K562 (cell line): ENCODE measurements at regions not wholly inside any gene's neighbourhood (a gene's known extent, or its start where the extent isn't known, plus 50 kb on each side); places are given as distances from the start of the nearest gene placed in this dataset.

Experiments used
- ATAC-seq: fragments of 200-7000 bp; cut with Tn5 transposase; 3 replicates; pipeline ENCODE4 v1.9.1; 2020; ENCODE audit warnings: moderate library complexity
- BruUV-seq: library from RNA; stranded (reverse); fragments of 400-500 nt; replicated peaks from 2 replicates; lab custom pipeline; 2021; lab: Mats Ljungman, UMichigan
- CTCF ChIA-PET: fragments of 300-600 bp; formaldehyde crosslinking; extraction: SDS; loops from one replicate; lab custom pipeline; 2021; ENCODE audit warnings: low intra/inter-chr PET ratio; lab: Yijun Ruan, JAX
- POLR2A ChIA-PET: fragments of 300-600, 350-650 bp; sonication (Branson Sonifier 250); formaldehyde crosslinking; extraction: SDS; loops from one replicate; lab custom pipeline; 2021; ENCODE audit warnings: antibody characterized with exemption, inconsistent platforms; lab: Yijun Ruan, JAX
- DNase-seq, 4 experiments: peaks; one replicate each; pipeline versions ENCODE4 v3.0.0 to v3.0.0-alpha.2; 2011 to 2018; ENCODE audit warnings: low spot score in 3 of 4, mixed read lengths in 3 of 4; ENCODE audit errors: extremely low read depth in 1 of 4
- FAIRE-seq: peaks from 2 replicates; lab custom pipeline; 2011; peaks lifted over from hg19 to GRCh38; lab: Jason Lieb, UNC
- H2AFZ ChIP-seq: 2 replicates; pipeline ENCODE4 v1.6.0; 2011; ENCODE audit warnings: low read depth, low read length, control low read depth, inconsistent platforms
- H3K27ac ChIP-seq: fragments of 200-600 bp; 3 replicates; pipeline ENCODE4 v1.8.0; 2011; ENCODE audit warnings: low read depth, mild to moderate bottlenecking, control low read depth, inconsistent platforms, low read length, moderate library complexity, mixed read lengths; ENCODE audit errors: extremely low read depth
- H3K27me3 ChIP-seq, 2 experiments: fragments of 300-600 bp in 1 of 2; 2 replicates in 1 of 2; 3 replicates in 1 of 2; pipeline versions ENCODE4 v1.6.0 to v1.8.0; 2011; ENCODE audit warnings: inconsistent platforms in 2 of 2, low read length in 2 of 2, mild to moderate bottlenecking in 1 of 2, mixed read lengths in 1 of 2, moderate library complexity in 1 of 2; ENCODE audit not compliant: control insufficient read depth in 2 of 2, insufficient read depth in 2 of 2
- H3K36me3 ChIP-seq: fragments of 300-600 bp; 3 replicates; pipeline ENCODE4 v1.8.0; 2011; ENCODE audit warnings: mild to moderate bottlenecking, low read length, inconsistent platforms; ENCODE audit not compliant: control insufficient read depth, insufficient read depth
- H3K4me1 ChIP-seq, 2 experiments: fragments of 200-600 bp in 1 of 2; replicated peaks in 1 of 2; 2 replicates in 1 of 2; 3 replicates in 1 of 2; pipeline versions ENCODE4 v1.5.1 to v1.8.0; 2011; ENCODE audit warnings: inconsistent platforms in 2 of 2, low read length in 2 of 2, mild to moderate bottlenecking in 1 of 2, mixed read lengths in 1 of 2, moderate library complexity in 1 of 2; ENCODE audit not compliant: control insufficient read depth in 2 of 2, insufficient read depth in 2 of 2
- H3K4me2 ChIP-seq: 2 replicates; pipeline ENCODE4 v1.6.1; 2011; ENCODE audit warnings: low read length, control low read depth, inconsistent platforms, mixed read lengths; ENCODE audit not compliant: insufficient read depth
- H3K4me3 ChIP-seq: fragments of 200-600 bp; sonication (generic), shearing (Covaris generic); 2 replicates; pipeline ENCODE4 v1.5.1; 2016; ENCODE audit warnings: control low read depth, inconsistent platforms
- H3K79me2 ChIP-seq: fragments of 200-600 bp; 3 replicates; pipeline ENCODE4 v1.8.0; 2011; ENCODE audit warnings: low read length, inconsistent platforms; ENCODE audit not compliant: control insufficient read depth, insufficient read depth
- H3K9ac ChIP-seq, 2 experiments: 2 replicates each; pipeline versions ENCODE4 v1.6.0 to v1.6.1; 2011; ENCODE audit warnings: low read depth in 2 of 2, low read length in 2 of 2, control low read depth in 1 of 2, inconsistent platforms in 1 of 2, mild to moderate bottlenecking in 1 of 2, mixed read lengths in 1 of 2; ENCODE audit not compliant: insufficient read depth in 1 of 2
- H3K9me1 ChIP-seq: one replicate; pipeline ENCODE4 v1.6.0; 2011; ENCODE audit warnings: inconsistent platforms, mild to moderate bottlenecking, low read length, moderate library complexity; ENCODE audit not compliant: control insufficient read depth, insufficient read depth
- H3K9me3 ChIP-seq: replicated peaks from 2 replicates; pipeline ENCODE4 v1.5.1; 2011; ENCODE audit warnings: low read depth, low read length, inconsistent platforms; ENCODE audit not compliant: control insufficient read depth, insufficient read depth
- H4K20me1 ChIP-seq: replicated peaks from 2 replicates; pipeline ENCODE4 v1.6.1; 2011; ENCODE audit warnings: low read length, inconsistent platforms, mixed read lengths; ENCODE audit not compliant: control insufficient read depth, insufficient read depth
- DEAF1 ChIP-seq: fragments of 450-650 bp; formaldehyde crosslinking; IDR thresholded peaks from 2 replicates; pipeline ENCODE4 v1.4.0; 2020; ENCODE audit warnings: mild to moderate bottlenecking, moderate library complexity
- NFIC ChIP-seq: fragments of 450-650 bp; IDR thresholded peaks from 2 replicates; pipeline ENCODE4 v1.6.1; 2017; ENCODE audit warnings: mild to moderate bottlenecking, inconsistent platforms
- REST ChIP-seq, 2 experiments: fragments of 450-650 bp; formaldehyde crosslinking in 1 of 2; IDR thresholded peaks; 2 replicates each; pipeline versions ENCODE4 v1.4.0 to v1.6.1; 2014 to 2020; ENCODE audit warnings: mild to moderate bottlenecking in 2 of 2, borderline replicate concordance in 1 of 2, low read depth in 1 of 2
- WGBS: fragments of 100-300 bp; shearing (Covaris generic); methylation state at CpG from one replicate; pipeline ENCODE4 v1.1.6; 2016; ENCODE audit warnings: low coverage, mixed read lengths; ENCODE audit not compliant: insufficient coverage; ENCODE audit errors: missing lambda C conversion rate; 5-methylcytosine and 5-hydroxymethylcytosine counted together
- in situ Hi-C: fragments of 300-500 bp; cut with MboI; formaldehyde crosslinking; loops from 4 replicates; pipeline ENCODE4 v1.15.0; 2018; ENCODE audit warnings: inconsistent platforms, mixed read lengths
- intact Hi-C: fragments of 100-400 bp; cut with micrococcal nuclease; formaldehyde crosslinking; loops from 2 replicates; pipeline ENCODE4 v1.14.2; 2022

GRCh38 chr3:59245859-59246501 is 196.2 kb upstream of the CFAP20DC start:
- no peaks in the 10 kb centered on the region for H3K27me3 ChIP-seq
- peak in 1 of 4 experiments; percentile 3 for DNase-seq
- intact Hi-C loops (no loop called here), in situ Hi-C loops (no loop called here)
- ATAC-seq, result no peak
- no peak overlapping the region for H3K4me2 ChIP-seq
- no peak for TF ChIP-seq DEAF1 (CRISPR knock-in tag)
- TF ChIP-seq NFIC, result 0 out of 2 replicates have a peak, but pooled peaks have one; percentile 22
- no peaks in the 10 kb centered on the region for H3K9me1 ChIP-seq
- CTCF ChIA-PET, result no interaction called here
- no peak overlapping the region for H3K9ac ChIP-seq
- no peaks in the 10 kb centered on the region for H3K36me3 ChIP-seq
- 0% methylated on average over 8 of the region's 8 CpGs for WGBS
- no TSS peak for BruUV-seq
- no peak overlapping the region for H3K4me3 ChIP-seq
- POLR2A ChIA-PET, result interaction anchor here (1.0 kb wide), 1 partner anchor 10 kb away, joined by 7 read pairs; no protein-coding TSS in a partner anchor
- H3K27ac ChIP-seq, result no peak overlapping the region
- no peaks in the 10 kb centered on the region for H3K9me3 ChIP-seq
- FAIRE-seq, result no peak
- no peaks in the 10 kb centered on the region for H3K4me1 ChIP-seq
- no peaks in the 10 kb centered on the region for H4K20me1 ChIP-seq
- H2AFZ ChIP-seq, result no peak overlapping the region
- no peaks in the 10 kb centered on the region for H3K79me2 ChIP-seq

GRCh38 chr3:59245300-59245858 is 195.6 kb upstream of the CFAP20DC start:
- no peaks in the 10 kb centered on the region for H3K4me1 ChIP-seq
- ChIA-PET POLR2A (interaction anchor here (1.0 kb wide), 1 partner anchor 9 kb away, joined by 7 read pairs; no protein-coding TSS in a partner anchor), CTCF (no interaction called here)
- H3K27ac ChIP-seq, result no peak overlapping the region
- DNase-seq, result no peak
- H3K4me3 ChIP-seq, result no peak overlapping the region
- ATAC-seq, result no peak
- no peak overlapping the region for H2AFZ ChIP-seq
- H3K27me3 ChIP-seq, result no peaks in the 10 kb centered on the region
- whole genome bisulfite sequencing, result 1% methylated on average over 5 of the region's 5 CpGs
- intact Hi-C loops (no loop called here), in situ Hi-C loops (no loop called here)
- no peaks in the 10 kb centered on the region for H3K9me1 ChIP-seq
- no peaks in the 10 kb centered on the region for H3K79me2 ChIP-seq
- H3K4me2 ChIP-seq, result no peak overlapping the region
- H4K20me1 ChIP-seq, result no peaks in the 10 kb centered on the region
- H3K36me3 ChIP-seq, result no peaks in the 10 kb centered on the region
- BruUV-seq, result no TSS peak
- FAIRE-seq, result no peak
- H3K9me3 ChIP-seq, result no peaks in the 10 kb centered on the region
- H3K9ac ChIP-seq, result no peak overlapping the region
- no peak for TF ChIP-seq REST (IDR thresholded peaks at IDR 0.05; ENCODE audit: borderline replicate concordance)
- no peak for TF ChIP-seq REST (CRISPR knock-in tag; IDR thresholded peaks at IDR 0.05; ENCODE audit: low read depth)
